Neutrophil (primary cell): ENCODE measurements at regions not wholly inside any gene's neighbourhood (a gene's known extent, or its start where the extent isn't known, plus 50 kb on each side); places are given as distances from the start of the nearest gene placed in this dataset.

Experiments
- H3K27ac ChIP-seq: fragments of 200-600 bp; sonication (generic); 2 replicates; pipeline ENCODE4 v1.5.1; 2016; ENCODE audit warnings: mild to moderate bottlenecking, moderate library complexity
- H3K27me3 ChIP-seq: fragments of 200-600 bp; sonication (generic); 2 replicates; pipeline ENCODE4 v1.6.0; 2016; ENCODE audit warnings: mild to moderate bottlenecking
- H3K36me3 ChIP-seq: fragments of 200-600 bp; sonication (generic); 2 replicates; pipeline ENCODE4 v1.5.1; 2017
- H3K4me1 ChIP-seq, 2 experiments: fragments of 200-600 bp in 1 of 2; sonication (generic) in 1 of 2; 1 replicate in 1 of 2; 2 replicates in 1 of 2; pipeline versions ENCODE4 v1.5.1 to v1.6.1; 2013 to 2016; ENCODE audit warnings: low read depth in 1 of 2, low read length in 1 of 2, mild to moderate bottlenecking in 1 of 2, moderate library complexity in 1 of 2; ENCODE audit not compliant: control insufficient read depth in 1 of 2, insufficient read depth in 1 of 2
- H3K4me3 ChIP-seq, 2 experiments: fragments of 200-600 bp in 1 of 2; sonication (generic) in 1 of 2; 1 replicate in 1 of 2; 2 replicates in 1 of 2; pipeline ENCODE4 v1.5.1; 2013 to 2016; ENCODE audit warnings: low read depth in 1 of 2, low read length in 1 of 2, mild to moderate bottlenecking in 1 of 2, moderate library complexity in 1 of 2
- H3K9me3 ChIP-seq: fragments of 200-600 bp; sonication (generic); 2 replicates; pipeline ENCODE4 v1.5.1; 2016
- TF ChIP-seq, protein P1 (sequence below): fragments of 200-600 bp; sonication (generic); IDR thresholded peaks from 2 replicates; pipeline ENCODE4 v1.5.1; 2016; ENCODE audit warnings: antibody characterized with exemption

- TF ChIP-seq, protein P1, sequence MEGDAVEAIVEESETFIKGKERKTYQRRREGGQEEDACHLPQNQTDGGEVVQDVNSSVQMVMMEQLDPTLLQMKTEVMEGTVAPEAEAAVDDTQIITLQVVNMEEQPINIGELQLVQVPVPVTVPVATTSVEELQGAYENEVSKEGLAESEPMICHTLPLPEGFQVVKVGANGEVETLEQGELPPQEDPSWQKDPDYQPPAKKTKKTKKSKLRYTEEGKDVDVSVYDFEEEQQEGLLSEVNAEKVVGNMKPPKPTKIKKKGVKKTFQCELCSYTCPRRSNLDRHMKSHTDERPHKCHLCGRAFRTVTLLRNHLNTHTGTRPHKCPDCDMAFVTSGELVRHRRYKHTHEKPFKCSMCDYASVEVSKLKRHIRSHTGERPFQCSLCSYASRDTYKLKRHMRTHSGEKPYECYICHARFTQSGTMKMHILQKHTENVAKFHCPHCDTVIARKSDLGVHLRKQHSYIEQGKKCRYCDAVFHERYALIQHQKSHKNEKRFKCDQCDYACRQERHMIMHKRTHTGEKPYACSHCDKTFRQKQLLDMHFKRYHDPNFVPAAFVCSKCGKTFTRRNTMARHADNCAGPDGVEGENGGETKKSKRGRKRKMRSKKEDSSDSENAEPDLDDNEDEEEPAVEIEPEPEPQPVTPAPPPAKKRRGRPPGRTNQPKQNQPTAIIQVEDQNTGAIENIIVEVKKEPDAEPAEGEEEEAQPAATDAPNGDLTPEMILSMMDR, result no peak
Observed at GRCh38 chr2:6788614-6789013, 77.1 kb downstream of the CMPK2 start.

GRCh38 chr2:6789559-6790138 lies 76.1 kb downstream of the CMPK2 start:
- no peaks in the 10 kb centered on the region for H3K9me3 ChIP-seq
- no peak overlapping the region for H3K27ac ChIP-seq
- TF ChIP-seq, protein P1, result no peak

More at GRCh38 chr2:6788614-6789013, 77.1 kb downstream of the CMPK2 start:
- Histone ChIP-seq H3K36me3 (no peaks in the 10 kb centered on the region), H3K27ac (no peak overlapping the region), H3K4me1 (peaks cover 14 to 23% of the 10 kb centered on the region in 2 experiments), H3K9me3 (no peaks in the 10 kb centered on the region), H3K27me3 (no peaks in the 10 kb centered on the region), H3K4me3 (no peak overlapping the region)

GRCh38 chr2:6791682-6792081 lies 74.0 kb downstream of the CMPK2 start:
- no peaks in the 10 kb centered on the region for H3K36me3 ChIP-seq
- H3K4me1 ChIP-seq, result peaks cover 4 to 13% of the 10 kb centered on the region in 2 experiments
- no peaks in the 10 kb centered on the region for H3K27me3 ChIP-seq
- no peaks in the 10 kb centered on the region for H3K9me3 ChIP-seq
- no peak overlapping the region for H3K4me3 ChIP-seq
- H3K27ac ChIP-seq, result no peak overlapping the region
- TF ChIP-seq, protein P1, result no peak

More at GRCh38 chr2:6789559-6790138, 76.1 kb downstream of the CMPK2 start:
- Histone ChIP-seq H3K36me3 (no peaks in the 10 kb centered on the region), H3K4me1 (peaks cover 4 to 13% of the 10 kb centered on the region in 2 experiments), H3K4me3 (no peak overlapping the region), H3K27me3 (no peaks in the 10 kb centered on the region)

DNA sequence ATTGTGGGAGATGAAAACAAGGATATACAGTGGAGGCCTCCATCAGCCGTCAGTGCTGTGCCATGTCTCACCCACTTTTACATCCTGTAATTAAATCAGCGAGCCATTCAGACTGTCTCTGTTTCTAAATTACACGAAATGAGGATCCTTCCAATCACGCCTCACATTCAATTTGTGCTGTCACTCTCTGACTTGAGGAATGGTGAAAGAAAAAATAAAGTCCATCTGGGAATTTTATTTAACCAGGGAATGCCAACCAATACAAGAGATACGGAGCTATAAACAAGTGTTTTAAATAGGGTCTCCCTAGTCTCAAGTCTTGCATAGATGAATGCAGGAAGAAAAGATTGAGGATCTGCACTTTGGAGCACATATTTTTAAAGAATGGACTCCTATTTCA lies 72.8 kb downstream of the CMPK2 start:
- Histone ChIP-seq H3K36me3 (no peaks in the 10 kb centered on the region), H3K27me3 (no peaks in the 10 kb centered on the region), H3K4me1 (peaks cover 4 to 13% of the 10 kb centered on the region in 2 experiments), H3K27ac (no peak overlapping the region), H3K4me3 (no peak overlapping the region), H3K9me3 (no peaks in the 10 kb centered on the region)
- TF ChIP-seq, protein P1, result no peak

GRCh38 chr2:6793371-6793770 lies 72.3 kb downstream of the CMPK2 start:
- TF ChIP-seq, protein P1, result no peak
- H3K4me1 ChIP-seq, result peaks cover 4 to 13% of the 10 kb centered on the region in 2 experiments
- no peak overlapping the region for H3K4me3 ChIP-seq
- no peaks in the 10 kb centered on the region for H3K27me3 ChIP-seq
- H3K9me3 ChIP-seq, result no peaks in the 10 kb centered on the region
- no peaks in the 10 kb centered on the region for H3K36me3 ChIP-seq
- no peak overlapping the region for H3K27ac ChIP-seq
